ENCODE measurements at regions not wholly inside any gene's neighbourhood (a gene's known extent, or its start where the extent isn't known, plus 50 kb on each side); places are given as distances from the start of the nearest gene placed in this dataset.
A peak's percentile ranks its signal among the peaks of the same experiment; 100 is the strongest.

DNA sequence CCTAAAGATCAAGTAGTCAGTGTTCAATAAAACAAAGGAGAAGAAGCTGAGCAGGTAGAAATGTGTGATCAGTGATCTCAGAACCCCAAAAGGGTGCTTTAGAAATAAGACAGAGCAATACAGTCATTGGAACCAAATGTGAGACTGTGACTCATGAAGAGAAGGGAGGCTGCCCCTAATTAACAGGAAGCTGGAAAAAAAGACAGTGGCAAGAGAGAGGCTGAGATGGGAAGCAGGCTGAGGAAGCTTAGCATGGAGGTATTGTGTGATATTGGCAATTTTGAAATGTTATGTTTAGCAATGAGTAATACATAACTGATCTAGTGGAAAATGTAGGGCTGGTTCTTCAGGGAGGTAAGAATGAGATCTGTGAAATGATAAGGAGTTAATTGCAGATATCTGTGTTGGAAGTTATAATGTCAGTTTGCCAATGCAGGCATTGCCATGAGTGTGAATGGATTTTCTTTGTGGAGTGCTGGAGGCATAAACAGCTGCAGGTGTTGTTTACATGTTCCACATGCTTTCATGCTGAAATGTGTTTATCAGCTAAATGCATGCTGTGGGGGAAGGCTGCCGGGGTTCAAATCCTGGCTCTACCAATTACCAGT, 90.6 kb upstream of the CACNA1E start:
- DNase-seq, result no peak

DNA sequence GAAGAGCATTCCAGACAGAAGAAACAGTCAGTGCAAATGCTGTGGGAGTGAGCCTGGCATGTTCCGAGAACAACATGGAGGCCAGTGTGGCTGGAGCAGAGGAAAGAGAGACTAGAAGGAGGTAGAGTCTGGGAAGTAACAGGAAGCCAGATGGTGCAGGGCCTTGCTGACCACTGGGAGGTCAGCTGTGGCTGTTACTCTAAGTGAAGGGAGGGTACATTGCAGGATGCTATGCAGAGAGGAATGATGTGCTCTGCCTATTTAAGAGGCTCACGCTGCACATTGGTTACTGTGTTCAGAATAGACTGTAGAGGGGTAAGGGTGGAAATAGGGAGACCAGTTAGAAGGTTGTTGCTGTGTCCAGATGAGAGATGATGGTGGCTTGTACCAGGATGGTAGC, 88.6 kb upstream of the CACNA1E start:
- DNase-seq, result no peak

DNA sequence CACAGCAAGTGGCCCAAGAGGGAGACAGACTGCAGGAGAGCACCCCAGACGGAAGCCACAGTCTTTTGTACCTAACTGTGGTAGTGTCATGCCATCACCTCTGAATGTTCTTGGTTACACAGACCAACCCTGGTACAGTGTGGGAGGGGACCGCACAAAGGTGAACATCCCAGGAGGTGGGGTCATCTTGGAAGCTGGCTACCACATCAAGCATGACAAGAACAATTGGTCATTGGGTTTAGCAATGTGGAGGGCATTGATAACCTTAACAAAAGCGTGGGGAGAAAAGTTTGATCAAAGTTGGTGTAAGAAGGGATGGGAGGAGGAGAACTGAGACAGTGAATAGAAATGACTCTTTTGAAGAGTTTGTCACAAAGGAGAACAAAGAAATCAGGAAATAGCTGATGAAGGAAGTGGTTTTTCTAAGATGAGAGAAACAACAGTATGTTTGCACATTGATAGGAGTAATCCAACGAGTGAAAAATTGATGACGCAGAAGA, 87.1 kb upstream of the CACNA1E start:
- DNase-seq, result no peak

DNA sequence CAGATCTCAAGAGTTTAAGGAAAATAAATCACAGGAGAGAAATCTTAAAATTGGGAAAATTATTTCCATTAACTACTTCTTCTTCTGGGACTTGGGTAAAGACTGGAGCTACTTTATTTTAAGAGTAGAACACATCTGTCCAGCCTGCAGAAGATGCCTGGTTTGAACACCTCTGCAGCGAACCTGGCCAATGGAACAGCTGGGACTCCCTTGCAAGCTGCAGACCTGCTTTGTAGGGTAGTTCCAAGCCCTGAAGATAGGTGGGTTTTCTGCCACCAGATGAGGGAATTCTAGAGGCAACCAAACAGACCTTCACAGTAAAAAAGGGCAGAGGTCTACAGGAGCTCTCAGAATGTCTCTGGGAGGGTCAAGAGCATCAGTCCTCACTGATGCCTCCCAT, 86.5 kb upstream of the CACNA1E start:
- no peak for DNase-seq

DNA sequence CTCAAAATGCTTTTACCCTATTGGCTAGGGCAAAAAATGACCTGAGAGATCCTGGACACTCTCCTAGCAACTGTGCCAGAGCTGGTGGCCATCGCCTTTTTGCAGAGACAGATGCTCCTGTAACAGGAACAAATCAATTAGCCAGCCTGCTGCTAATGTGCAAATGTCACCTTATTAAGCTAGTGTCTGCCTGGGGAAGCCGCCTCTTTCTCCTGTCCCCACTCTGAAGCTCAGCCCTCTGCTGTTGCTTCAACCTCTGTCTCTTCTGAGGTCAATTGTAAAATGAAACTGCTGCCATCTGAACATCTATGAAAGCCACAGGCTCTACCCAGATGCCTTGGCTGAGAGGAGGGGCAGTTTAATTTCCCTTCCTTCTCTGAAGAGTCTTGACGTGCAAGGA, 85.5 kb upstream of the CACNA1E start:
- DNase-seq, result no peak

DNA sequence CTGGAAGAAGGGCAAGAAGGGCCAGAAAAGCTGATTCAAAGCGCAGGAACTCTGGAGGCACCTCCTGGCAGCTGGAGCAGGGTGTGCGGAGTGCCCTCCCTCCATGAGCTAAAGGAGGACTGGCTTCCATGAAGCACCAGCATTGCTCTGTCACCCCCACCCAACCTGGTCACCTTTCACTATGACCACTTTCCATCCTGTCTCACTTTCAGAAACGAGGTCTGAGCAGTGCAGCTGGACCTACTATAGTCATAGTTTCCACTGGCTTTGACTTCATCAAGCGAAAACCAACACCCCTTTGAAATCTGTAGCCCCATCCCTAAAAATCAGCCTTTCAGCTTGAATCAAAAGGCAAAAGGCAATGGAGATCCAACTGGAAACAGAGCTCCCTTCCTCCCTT, 84.8 kb upstream of the CACNA1E start:
- DNase-seq, result no peak

DNA sequence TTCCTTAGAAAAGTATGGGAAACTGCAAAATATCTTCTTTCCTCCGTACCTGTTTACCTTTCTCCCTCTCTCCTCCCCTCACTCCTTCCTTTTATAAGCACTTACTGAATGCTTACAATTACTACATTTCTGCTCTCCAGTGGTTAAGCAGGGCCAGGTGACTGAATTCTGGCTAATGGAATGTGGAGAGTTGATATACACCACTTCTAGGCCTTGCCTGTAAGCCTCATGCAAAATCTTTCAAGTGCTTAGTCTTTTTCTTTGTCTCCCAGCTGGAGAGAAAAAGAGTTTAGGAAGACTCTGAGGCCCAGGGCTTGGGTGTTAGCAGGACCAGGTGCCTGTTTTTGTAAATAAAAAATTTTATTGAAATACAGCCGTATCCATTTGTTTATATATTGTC, 77.7 kb upstream of the CACNA1E start:
- DNase-seq, result no peak

DNA sequence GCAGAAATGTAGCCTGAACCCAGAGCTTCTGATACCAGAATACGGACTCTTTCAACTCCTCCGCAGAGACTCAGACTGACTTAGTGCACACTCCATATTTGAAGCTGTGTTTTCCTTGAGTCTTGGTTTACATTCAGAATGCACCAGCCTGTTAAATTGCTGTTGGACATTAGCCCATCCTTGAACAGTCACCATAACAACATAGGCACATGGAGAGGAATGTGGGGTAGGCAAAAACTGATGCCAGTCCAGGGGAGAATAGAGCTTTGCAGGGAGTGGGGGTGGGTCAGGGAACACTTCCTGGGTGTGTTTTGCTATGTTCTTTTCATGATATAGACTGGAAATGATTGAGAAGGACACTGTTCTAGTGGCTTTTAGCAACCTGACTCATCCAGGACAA, 76.3 kb upstream of the CACNA1E start:
- no peak for DNase-seq

DNA sequence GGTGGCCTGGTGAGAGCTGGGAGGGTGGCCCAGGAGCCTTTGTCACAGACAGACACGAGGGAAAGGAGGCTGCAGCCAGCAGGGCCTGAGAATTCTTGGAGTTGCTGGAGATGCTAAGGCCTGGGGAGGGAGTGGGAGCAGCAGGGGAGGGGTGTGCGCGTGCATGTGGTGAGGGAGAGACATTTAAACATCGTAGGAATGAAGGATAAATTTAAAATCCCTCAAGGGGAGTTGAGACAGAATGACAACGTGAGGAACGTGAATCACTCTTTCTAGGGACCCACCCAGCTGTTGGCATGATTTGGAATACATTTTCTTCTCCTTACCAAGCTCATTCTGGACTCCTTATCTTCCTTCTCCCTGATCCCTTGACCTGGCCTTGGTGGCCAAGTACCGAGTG, 73.3 kb upstream of the CACNA1E start:
- DNase-seq, result no peak

DNA sequence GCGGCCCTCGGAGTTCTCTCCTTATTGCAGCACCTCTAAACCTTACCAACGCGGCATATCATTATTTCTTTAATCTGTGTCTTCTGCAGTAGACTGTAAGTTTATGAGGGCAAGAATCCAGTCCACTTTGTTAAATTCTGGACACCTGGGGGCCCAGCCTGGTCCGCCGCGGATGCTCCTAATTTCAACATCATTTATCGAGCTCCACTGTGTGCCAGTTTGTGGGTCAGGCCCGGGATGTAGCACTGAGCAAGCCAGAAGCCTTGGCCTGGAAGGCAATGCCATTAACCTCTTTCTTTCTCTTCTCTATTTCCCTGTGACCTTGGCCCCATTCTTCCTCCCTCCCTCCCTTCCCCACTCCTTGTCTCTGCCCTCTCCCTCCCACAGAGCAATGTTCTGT, 70.6 kb upstream of the CACNA1E start:
- DNase-seq, result no peak

DNA sequence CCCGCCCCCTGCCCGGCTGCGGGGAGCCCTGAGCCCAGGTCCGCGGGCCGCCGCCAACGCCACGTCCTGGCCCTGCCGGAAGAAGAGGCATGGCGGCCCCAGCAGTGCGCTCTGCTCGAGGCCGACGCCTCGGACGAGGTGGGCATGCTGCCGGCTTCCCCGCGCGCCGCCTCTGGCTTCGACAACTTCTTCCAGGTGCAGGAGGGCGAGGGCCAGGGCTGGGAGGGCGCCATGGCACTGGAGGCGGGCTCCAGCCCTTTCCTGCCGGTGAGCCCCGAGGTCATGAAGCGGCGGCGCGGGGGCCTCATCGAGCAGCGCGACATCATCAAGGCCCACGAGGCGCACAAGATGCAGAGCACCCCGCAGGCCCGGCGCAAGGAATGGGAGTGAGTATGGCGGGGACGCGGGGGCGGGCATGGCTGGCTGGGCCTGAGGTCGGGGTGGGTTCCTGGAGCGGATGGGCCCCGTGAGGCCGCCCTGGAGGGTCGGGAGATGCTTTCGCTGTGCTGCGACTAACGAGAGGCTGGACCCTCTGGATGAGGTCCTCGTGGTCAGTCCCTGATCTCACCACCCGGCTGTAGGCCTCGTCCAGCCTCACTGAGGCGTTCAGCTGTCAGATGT, 70.0 kb upstream of the CACNA1E start:
- no peak for DNase-seq

DNA sequence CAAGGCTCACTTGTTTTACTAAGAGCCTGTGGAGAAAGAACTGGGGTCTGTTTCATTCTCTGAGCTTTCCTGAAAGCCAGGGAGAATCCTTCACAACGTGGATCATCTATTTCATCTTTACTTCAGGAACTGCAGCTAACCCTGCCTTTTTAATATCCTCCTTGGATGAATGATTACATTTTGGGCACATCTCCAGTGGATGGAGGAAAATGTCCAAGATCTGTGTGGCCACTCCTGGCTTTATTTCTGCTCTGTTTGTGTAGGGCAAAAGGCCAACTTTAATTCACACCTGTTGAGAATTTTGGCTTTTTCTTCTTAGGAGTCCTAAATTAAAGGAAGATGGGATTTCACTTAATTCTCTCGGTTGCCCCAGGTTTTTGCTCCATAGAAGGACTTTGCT, 69.5 kb upstream of the CACNA1E start:
- no peak for DNase-seq

DNA sequence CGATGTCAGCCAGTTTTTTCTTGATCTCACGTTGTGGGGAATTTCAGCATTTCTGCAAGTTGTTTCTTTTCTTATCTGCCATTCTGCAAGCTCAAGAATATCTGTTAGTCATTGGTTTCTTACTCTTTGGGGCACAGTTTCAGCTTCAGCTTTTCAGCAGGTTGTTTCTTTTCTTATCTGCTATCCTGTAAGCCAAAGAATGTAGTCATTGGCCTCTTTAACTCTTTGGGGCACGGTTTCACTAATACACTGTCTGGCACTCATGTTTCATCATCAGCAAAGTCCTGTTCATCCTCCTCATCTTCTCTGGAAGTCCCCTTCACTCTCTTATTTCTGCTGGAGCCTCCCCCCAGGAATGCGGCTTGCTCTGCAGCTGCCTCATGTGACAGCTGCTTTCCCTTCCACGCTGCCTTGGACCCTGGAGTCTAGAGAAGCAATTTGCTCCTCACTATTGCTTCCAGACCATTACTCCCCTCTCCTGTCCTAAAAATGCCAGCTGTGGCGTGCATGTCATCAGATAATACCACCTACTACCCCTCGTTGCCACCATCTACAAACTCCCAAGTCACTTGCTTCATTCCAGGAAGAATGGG, 67.0 kb upstream of the CACNA1E start:
- no peak for DNase-seq

DNA sequence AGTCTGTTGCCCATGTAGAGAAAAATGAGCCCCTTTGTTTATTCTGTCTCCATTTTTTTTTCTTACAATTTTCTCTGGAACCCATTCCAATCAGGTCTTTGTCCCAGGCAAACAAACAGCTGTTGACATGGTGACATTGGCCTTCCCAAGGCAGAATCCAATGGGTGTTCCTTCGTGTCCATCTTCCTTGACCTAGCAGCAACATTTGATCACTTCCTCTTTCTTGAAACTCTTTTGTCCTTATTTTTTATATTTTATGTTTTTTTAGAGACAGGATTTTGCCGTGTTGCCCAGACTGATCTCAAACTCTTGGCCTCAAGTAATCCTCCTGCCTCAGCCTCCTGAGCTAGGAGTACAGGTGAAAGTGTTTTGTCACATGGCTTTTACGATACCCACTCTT, 65.4 kb upstream of the CACNA1E start:
- no peak for DNase-seq

DNA sequence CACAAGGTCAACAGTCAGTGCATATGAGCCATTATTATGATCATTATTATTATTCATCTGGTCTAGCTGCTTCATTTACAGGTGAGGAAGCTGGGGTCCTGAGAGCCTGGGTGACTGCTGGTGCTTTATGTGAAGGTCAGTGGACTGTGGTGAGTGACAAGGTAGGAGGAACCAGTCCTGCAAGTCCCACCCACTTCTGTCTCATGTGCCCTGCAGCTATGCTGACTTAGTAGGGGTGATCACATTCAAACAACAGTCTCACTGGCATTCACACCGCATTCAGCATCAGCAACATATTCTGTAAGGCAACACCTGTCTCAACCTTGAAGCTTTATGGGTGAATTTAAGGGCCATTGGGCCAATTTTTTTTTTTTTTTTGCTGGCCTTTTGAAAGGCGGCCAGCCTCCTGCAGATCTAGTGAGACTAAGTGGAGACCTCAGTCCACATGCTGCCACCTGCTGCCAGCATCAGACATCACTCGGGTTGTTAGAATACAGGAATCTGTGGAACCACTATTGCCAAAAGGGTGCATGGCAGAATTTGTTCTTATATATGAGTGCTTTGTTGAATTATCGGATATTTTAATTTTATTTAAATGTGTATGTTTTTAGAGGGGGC, 59.9 kb upstream of the CACNA1E start:
- peak; percentile 10 for DNase-seq

DNA sequence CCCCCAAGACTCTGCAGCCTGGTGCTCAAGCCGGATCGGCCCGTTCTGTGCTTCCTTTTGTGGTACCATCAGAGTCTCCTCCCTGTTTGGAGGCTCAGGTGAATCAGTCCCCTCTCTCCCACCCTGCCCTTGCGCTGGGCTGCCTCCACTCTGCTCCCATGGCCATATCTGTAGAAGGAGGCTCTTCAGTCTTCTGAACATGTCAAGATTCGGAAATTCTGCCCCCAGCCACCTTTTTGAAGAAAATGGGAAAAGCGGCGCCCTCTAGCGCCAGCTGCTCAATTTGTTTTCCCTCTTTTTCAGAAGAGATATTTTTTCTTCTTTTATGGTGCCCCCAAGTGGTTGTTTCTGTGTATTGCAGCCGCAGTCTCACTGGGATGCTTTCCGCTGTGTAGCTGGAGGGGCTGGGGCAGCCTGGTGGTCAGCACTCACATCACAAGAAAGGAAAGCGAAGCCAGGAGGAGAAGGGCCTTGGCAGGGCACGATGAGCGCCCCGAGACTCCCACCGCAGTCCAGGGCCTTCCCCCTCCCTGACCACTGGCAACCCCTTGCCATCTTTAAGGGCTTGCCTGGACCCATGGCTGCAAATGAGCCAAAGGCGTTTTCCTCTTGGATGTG, 58.4 kb upstream of the CACNA1E start:
- DNase-seq, result peak; percentile 54

DNA sequence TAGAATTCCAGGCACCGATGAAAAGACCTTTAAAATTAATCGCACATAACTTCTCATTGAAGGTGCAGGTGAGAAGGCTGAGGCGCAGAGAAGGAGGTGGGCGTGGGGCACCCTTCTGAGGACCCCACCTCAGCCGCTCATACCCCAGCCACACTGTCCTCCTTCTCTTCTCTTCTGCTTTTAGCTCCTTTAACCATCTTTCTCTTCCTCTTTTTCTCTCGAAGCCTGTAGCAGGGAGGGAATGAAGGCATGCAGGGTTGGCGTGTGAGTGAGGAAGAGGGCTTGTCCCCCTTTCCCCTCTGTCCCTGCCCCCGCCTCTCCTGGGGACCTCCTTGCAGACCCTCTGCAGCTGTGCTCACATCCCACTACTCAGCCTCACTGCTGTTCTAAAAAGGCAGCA, 57.8 kb upstream of the CACNA1E start:
- DNase-seq, result no peak

DNA sequence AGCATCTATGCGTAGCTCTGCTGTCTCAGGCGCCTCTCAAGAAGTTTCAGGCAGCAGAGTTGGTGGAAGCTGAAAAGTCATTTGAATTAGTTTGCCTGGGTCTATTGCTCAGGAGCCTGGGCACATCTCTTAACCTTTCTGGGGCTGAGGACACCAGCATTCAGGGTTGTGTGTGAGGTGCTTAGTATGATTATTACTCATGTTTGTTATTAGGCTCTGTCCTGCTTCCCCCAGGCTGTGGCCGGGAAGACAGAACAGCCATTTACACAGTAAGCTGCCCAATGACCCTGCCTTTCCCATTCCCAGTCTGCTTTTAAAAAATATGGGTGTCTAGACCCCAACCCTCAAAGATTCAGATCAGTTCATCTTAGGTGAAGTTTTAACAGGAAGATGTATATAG, 53.9 kb upstream of the CACNA1E start:
- no peak for DNase-seq

DNA sequence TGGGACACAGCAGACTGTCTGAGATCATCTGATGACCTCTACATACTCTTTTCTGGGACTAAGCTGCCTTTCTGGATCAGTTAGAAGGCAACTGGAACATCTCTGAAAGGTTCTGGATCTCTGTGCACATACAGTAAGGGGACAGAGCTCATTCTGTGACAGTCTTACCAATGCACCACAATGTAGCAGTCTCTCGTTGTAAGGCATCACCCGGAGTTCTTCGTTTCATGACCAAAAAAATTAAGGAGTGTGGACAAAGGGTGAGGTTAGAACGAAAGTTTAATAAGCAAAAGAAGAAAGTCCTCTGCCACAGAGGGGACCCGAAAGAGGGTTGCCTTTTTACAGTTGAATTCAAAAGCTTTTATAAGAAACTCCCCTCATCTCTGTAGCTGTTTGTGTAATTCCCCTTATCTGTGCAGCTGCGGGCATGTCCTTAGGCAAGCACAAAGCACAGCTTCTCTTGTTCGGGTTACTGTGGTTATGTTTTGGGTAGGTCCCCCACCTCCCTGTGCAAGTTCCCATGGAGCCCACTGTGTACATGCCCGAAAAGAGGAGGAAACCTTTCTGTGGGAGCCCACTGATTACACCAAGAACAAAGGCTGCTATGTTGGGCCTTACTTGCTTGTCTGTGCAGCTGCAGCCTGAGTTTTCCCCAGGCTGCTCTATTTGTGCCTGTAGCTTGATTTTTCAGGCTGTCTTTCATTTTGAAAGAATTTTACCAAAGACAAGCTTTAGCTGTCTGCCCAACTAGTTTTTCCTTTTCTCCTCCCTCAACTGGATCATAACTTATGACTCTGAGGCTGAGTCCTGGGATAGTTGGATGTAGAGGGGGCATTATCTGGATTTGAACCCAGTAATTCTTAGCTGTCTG, 53.1 kb upstream of the CACNA1E start:
- DNase-seq, result no peak
